ENCODE measurements at regions not wholly inside any gene's neighbourhood (a gene's known extent, or its start where the extent isn't known, plus 50 kb on each side); places are given as distances from the start of the nearest gene placed in this dataset.

DNA sequence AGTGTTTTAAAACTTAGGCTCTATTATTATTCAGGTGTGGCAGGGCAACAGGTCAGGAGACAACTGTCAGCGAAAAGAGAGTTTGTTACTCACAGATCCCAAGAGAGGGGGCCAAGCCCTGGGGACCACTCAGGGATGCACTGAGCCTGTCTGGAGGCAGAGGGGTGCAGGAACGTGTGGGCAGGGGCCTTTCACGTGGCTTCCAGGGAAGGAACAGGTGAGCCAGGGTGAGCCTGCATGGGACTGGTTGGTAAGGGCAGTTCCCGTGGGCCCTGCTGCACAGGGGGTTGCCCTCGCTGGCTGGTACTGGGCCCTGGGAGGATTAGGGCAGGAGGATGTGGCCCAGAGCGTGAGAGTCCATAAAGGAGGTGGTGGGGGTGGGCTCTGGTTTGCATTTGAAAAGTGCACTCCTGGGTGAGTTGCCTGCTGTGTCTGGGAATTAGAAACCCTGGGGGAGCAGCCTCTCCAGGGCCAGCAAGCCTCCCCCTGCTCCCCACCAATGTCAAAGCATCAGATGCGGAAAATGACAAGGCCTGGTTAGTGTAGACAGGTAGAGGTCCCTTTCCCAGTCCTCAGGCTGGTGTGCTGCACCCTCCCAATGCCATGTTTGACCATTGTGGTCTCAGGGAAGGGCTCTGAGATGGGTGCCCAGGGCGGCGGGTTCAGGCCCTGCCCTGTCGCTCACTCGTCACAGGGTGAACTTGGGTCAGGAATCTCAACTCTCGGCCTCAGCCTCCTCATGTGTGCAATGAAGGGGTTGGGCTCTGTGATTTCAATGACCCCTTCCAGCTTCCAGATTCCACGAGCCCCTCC is 127.4 kb upstream of the RPS6KA2 start:
- no peak for TF ChIP-seq EZH2phosphoT487 (conservative IDR thresholded peaks at IDR 0.05; ENCODE audit: low read length)
- TF ChIP-seq, protein P1, sequence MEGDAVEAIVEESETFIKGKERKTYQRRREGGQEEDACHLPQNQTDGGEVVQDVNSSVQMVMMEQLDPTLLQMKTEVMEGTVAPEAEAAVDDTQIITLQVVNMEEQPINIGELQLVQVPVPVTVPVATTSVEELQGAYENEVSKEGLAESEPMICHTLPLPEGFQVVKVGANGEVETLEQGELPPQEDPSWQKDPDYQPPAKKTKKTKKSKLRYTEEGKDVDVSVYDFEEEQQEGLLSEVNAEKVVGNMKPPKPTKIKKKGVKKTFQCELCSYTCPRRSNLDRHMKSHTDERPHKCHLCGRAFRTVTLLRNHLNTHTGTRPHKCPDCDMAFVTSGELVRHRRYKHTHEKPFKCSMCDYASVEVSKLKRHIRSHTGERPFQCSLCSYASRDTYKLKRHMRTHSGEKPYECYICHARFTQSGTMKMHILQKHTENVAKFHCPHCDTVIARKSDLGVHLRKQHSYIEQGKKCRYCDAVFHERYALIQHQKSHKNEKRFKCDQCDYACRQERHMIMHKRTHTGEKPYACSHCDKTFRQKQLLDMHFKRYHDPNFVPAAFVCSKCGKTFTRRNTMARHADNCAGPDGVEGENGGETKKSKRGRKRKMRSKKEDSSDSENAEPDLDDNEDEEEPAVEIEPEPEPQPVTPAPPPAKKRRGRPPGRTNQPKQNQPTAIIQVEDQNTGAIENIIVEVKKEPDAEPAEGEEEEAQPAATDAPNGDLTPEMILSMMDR (IDR thresholded peaks at IDR 0.05; ENCODE audit: insufficient read depth, low read length, poor library complexity, severe bottlenecking), result no peak
